Gastroesophageal sphincter (tissue), 4 donors: ENCODE measurements at regions not wholly inside any gene's neighbourhood (a gene's known extent, or its start where the extent isn't known, plus 50 kb on each side); places are given as distances from the start of the nearest gene placed in this dataset.

ENCODE experiments used
- ATAC-seq: fragments of 150-250 bp; one replicate; pipeline ENCODE4 v1.9.1; 2016; ENCODE audit warnings: mild to moderate bottlenecking, moderate library complexity
- H3K27ac ChIP-seq, 4 donors: fragments of 200-600 bp; sonication (generic) in 3 of 4; 1 replicate in 3 of 4; 2 replicates in 1 of 4; pipeline ENCODE4 v1.5.1; 2016 to 2019
- H3K27me3 ChIP-seq: fragments of 200-600 bp; sonication (generic); one replicate; pipeline ENCODE4 v1.5.1; 2019
- H3K36me3 ChIP-seq, 2 donors: fragments of 200-600 bp; sonication (generic); one replicate each; pipeline ENCODE4 v1.5.1; 2019; ENCODE audit warnings: control low read depth in 1 of 2
- H3K4me1 ChIP-seq, 3 donors: fragments of 200-600 bp; sonication (generic); 1 replicate in 2 of 3; 2 replicates in 1 of 3; pipeline ENCODE4 v1.5.1; 2016 to 2019; ENCODE audit warnings: control low read depth in 2 of 3
- H3K4me3 ChIP-seq, 2 donors: fragments of 200-600 bp; sonication (generic); one replicate each; pipeline ENCODE4 v1.5.1; 2019; ENCODE audit warnings: mild to moderate bottlenecking in 1 of 2, moderate library complexity in 1 of 2
- H3K9me3 ChIP-seq, 3 donors: fragments of 200-600 bp; sonication (generic); one replicate each; pipeline ENCODE4 v1.5.1; 2017 to 2019; ENCODE audit warnings: control low read depth in 2 of 3
- EP300 ChIP-seq: sonication (generic); formaldehyde crosslinking; IDR thresholded peaks from one replicate; pipeline ENCODE4 v1.6.1; 2017; ENCODE audit warnings: antibody characterized with exemption, mild to moderate bottlenecking
- POLR2A ChIP-seq, 2 donors: fragments of 450-650 bp; IDR thresholded peaks; one replicate each; pipeline ENCODE4 v1.6.1; 2017; ENCODE audit warnings: antibody characterized with exemption in 2 of 2, mild to moderate bottlenecking in 2 of 2, moderate library complexity in 1 of 2
- POLR2AphosphoS5 ChIP-seq: sonication (generic); formaldehyde crosslinking; IDR thresholded peaks from one replicate; pipeline ENCODE4 v1.6.1; 2017; ENCODE audit warnings: antibody characterized with exemption
- WGBS, 2 donors: methylation state at CpG; one replicate each; pipeline ENCODE4 v1.1.5; 2018; ENCODE audit warnings: low coverage in 1 of 2; 5-methylcytosine and 5-hydroxymethylcytosine counted together
- TF ChIP-seq, protein P1 (sequence below), 4 experiments: fragments of 200-600 bp in 2 of 4; fragments of 450-650 bp in 2 of 4; sonication (generic) in 1 of 4; IDR thresholded peaks; one replicate each; pipeline ENCODE4 v1.5.1; 2017 to 2019; ENCODE audit warnings: antibody characterized with exemption in 4 of 4, mild to moderate bottlenecking in 2 of 4, moderate library complexity in 2 of 4

GRCh38 chr14:87283547-87283946 is 709.4 kb downstream of the GALC start:
- TF ChIP-seq EP300 (no peak), POLR2AphosphoS5 (no peak), POLR2A (IDR thresholded peaks at IDR 0.05) (no peak)
- TF ChIP-seq, protein P1, sequence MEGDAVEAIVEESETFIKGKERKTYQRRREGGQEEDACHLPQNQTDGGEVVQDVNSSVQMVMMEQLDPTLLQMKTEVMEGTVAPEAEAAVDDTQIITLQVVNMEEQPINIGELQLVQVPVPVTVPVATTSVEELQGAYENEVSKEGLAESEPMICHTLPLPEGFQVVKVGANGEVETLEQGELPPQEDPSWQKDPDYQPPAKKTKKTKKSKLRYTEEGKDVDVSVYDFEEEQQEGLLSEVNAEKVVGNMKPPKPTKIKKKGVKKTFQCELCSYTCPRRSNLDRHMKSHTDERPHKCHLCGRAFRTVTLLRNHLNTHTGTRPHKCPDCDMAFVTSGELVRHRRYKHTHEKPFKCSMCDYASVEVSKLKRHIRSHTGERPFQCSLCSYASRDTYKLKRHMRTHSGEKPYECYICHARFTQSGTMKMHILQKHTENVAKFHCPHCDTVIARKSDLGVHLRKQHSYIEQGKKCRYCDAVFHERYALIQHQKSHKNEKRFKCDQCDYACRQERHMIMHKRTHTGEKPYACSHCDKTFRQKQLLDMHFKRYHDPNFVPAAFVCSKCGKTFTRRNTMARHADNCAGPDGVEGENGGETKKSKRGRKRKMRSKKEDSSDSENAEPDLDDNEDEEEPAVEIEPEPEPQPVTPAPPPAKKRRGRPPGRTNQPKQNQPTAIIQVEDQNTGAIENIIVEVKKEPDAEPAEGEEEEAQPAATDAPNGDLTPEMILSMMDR (IDR thresholded peaks at IDR 0.05) = no peak
- 80 to 100% methylated on average over 1 of the region's 5 CpGs for WGBS, 2 donors
- H3K4me3 ChIP-seq = no peak overlapping the region

DNA sequence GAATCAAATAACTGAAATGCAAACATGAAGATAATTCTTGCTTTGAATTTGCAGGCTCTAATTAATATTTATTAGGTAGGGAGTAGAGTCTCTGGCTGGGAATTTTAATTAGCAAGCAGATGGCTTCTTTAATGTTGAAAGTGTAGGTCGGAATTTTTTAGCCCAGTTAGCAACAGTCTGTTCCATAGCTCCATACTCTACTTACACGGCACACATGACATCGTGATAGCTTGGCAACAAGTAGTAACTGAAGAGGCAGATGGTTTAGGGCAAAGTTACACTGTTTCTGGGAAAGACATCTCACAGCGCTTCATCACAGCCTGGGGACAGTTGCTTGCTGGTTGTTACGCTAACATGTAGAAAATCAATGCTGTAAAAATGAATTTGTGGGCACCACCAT is 710.7 kb downstream of the GALC start:
- WGBS, 2 donors = 89 to 93% methylated on average over 5 of the region's 5 CpGs
- H3K4me1 ChIP-seq = no peaks in the 10 kb centered on the region
- H3K36me3 ChIP-seq = no peaks in the 10 kb centered on the region
- H3K9me3 ChIP-seq = no peaks in the 10 kb centered on the region
- no peaks in the 10 kb centered on the region for H3K27me3 ChIP-seq
- no peak for ATAC-seq
- no peak overlapping the region for H3K4me3 ChIP-seq
- no peak for TF ChIP-seq POLR2A (IDR thresholded peaks at IDR 0.05)
- TF ChIP-seq, protein P1 (IDR thresholded peaks at IDR 0.05) = no peak
- no peak for TF ChIP-seq POLR2AphosphoS5
- no peak for TF ChIP-seq EP300
- H3K27ac ChIP-seq = no peak overlapping the region

More at GRCh38 chr14:87283547-87283946, 709.4 kb downstream of the GALC start:
- Histone ChIP-seq H3K27me3 (no peaks in the 10 kb centered on the region), H3K36me3 (no peaks in the 10 kb centered on the region), H3K27ac (no peak overlapping the region), H3K9me3 (no peaks in the 10 kb centered on the region), H3K4me1 (no peaks in the 10 kb centered on the region)
- no peak for ATAC-seq

DNA sequence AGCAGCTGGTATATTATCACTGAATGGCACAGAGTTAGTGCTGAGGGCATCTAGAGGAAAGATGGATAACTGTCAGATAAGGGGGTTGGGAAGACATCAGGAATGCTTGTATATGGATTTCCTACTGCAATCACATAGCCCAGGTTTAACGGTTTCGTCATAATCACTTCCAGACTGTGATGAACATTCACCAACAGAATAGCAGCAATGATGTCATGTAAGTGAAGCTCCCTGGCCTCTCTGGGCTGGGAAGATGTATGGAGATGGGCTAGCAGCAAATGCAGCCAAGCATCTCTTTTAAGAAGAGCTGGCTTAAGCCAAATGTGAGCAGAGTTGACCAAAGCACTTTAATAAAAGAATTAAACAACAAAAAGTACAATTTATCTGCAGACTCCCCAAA is 714.6 kb downstream of the GALC start:
- no peak for ATAC-seq
- Histone ChIP-seq H3K36me3 (no peaks in the 10 kb centered on the region), H3K27me3 (no peaks in the 10 kb centered on the region), H3K27ac (no peak overlapping the region), H3K9me3 (no peaks in the 10 kb centered on the region), H3K4me3 (no peak overlapping the region), H3K4me1 (no peaks in the 10 kb centered on the region)
- WGBS, 2 donors = 72 to 81% methylated on average over 2 of the region's 2 CpGs
- TF ChIP-seq POLR2A (IDR thresholded peaks at IDR 0.05) (no peak), POLR2AphosphoS5 (no peak), EP300 (no peak)
- TF ChIP-seq, protein P1 (IDR thresholded peaks at IDR 0.05) = no peak

DNA sequence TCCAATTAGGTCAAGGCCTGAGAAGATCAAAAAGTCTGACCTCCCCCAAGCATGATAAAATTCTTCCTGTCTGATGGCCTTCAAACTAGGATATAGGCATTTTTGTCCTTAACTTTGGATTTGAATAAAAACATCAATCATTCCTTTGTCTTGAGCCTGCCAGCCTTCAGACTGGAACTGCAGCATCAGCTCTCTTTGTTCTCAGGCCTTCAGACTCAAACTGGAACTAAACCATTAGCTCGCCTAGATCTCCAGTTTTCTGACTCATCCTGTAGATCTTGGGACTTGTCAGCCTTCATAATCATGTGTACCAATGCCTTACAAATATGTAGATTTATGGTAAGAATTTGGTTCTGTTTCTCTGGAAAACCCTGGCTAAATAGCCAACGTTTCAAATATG is 721.7 kb downstream of the GALC start:
- no peak for ATAC-seq
- H3K4me1 ChIP-seq = no peaks in the 10 kb centered on the region
- 75% methylated on average over 2 of the region's 2 CpGs; no CpG with 5 or more reads in 1 of the 2 donors for WGBS, 2 donors

GRCh38 chr14:87268997-87269396 is 724.0 kb downstream of the GALC start:
- no peak overlapping the region for H3K4me3 ChIP-seq
- TF ChIP-seq EP300 (no peak), POLR2AphosphoS5 (no peak), POLR2A (IDR thresholded peaks at IDR 0.05) (no peak)
- TF ChIP-seq, protein P1 (IDR thresholded peaks at IDR 0.05) = no peak
- ATAC-seq = no peak
- no peaks in the 10 kb centered on the region for H3K4me1 ChIP-seq
- H3K9me3 ChIP-seq = peaks cover 0 to 8% (median 0%) of the 10 kb centered on the region in 3 donors
- no peaks in the 10 kb centered on the region for H3K27me3 ChIP-seq
- 64 to 81% methylated on average over 2 of the region's 2 CpGs for WGBS, 2 donors
- H3K36me3 ChIP-seq = no peaks in the 10 kb centered on the region
- H3K27ac ChIP-seq = no peak overlapping the region

More for the DNA sequence above, 721.7 kb downstream of the GALC start:
- Histone ChIP-seq H3K9me3 (peaks cover 0 to 8% (median 0%) of the 10 kb centered on the region in 3 donors), H3K4me3 (no peak overlapping the region), H3K27me3 (no peaks in the 10 kb centered on the region), H3K36me3 (no peaks in the 10 kb centered on the region), H3K27ac (no peak overlapping the region)
- TF ChIP-seq, protein P1 (IDR thresholded peaks at IDR 0.05) = no peak
- TF ChIP-seq POLR2AphosphoS5 (no peak), EP300 (no peak), POLR2A (IDR thresholded peaks at IDR 0.05) (no peak)
